ENCODE measurements at regions not wholly inside any gene's neighbourhood (a gene's known extent, or its start where the extent isn't known, plus 50 kb on each side); places are given as distances from the start of the nearest gene placed in this dataset.

GRCh38 chr12:115320451-115320850, 636.5 kb upstream of the TBX3 start:
- Histone ChIP-seq H3K27ac (ENCODE audit: low read depth, low read length) (no peak overlapping the region), H3K27me3 (replicated peaks in 1 of 4; ENCODE audit: control insufficient read depth in 3 of 4, extremely low read depth in 1 of 4, insufficient read depth in 3 of 4, low read length in 3 of 4) (peaks cover 0 to 1% (median 0%) of the 10 kb centered on the region in 4 experiments; a peak in 1 of 7 replicates), H3K18ac (ENCODE audit: extremely low read depth, low read length) (no peak overlapping the region), H3K4me1 (replicated peaks in 1 of 4; ENCODE audit: control insufficient read depth in 3 of 4, insufficient read depth in 4 of 4, low read length in 3 of 4) (no peaks in the 10 kb centered on the region), H4K5ac (ENCODE audit: insufficient read length, low read depth, low read length) (no peak overlapping the region), H3K23ac (ENCODE audit: insufficient read length) (no peak overlapping the region), H2BK20ac (ENCODE audit: low read length) (no peak overlapping the region), H3K9ac (replicated peaks in 1 of 4; ENCODE audit: extremely low read depth in 1 of 4, low read depth in 3 of 4, low read length in 3 of 4) (no peak overlapping the region), H2BK15ac (ENCODE audit: low read length) (no peak overlapping the region), H3K4me3 (ENCODE audit: extremely low read depth in 1 of 4, insufficient read depth in 2 of 4, low read depth in 3 of 4, low read length in 4 of 4) (no peak overlapping the region), H2BK120ac (replicated peaks; ENCODE audit: low read depth, low read length) (no peak overlapping the region), H3K9me3 (ENCODE audit: insufficient read depth in 2 of 2, low read depth in 1 of 2, low read length in 1 of 2) (no peaks in the 10 kb centered on the region), H3K56ac (replicated peaks; ENCODE audit: insufficient read length, low read depth, low read length) (no peak overlapping the region), H4K20me1 (replicated peaks in 1 of 2; ENCODE audit: control insufficient read depth in 1 of 2, insufficient read depth in 2 of 2, low read length in 2 of 2) (no peaks in the 10 kb centered on the region), H3K14ac (ENCODE audit: insufficient read length) (no peak overlapping the region), H3K36me3 (ENCODE audit: control insufficient read depth in 2 of 4, insufficient read depth in 4 of 4, low read length in 3 of 4) (no peaks in the 10 kb centered on the region), H3K23me2 (ENCODE audit: low read depth, low read length) (no peaks in the 10 kb centered on the region; the same call in 1 of the 2 replicates), H2AK5ac (ENCODE audit: low read depth, low read length) (no peak overlapping the region), H3K4me2 (ENCODE audit: insufficient read depth in 1 of 2, low read depth in 2 of 2, low read length in 2 of 2) (no peak overlapping the region), H2BK12ac (ENCODE audit: low read depth, low read length) (no peak overlapping the region), H2BK5ac (ENCODE audit: low read depth, low read length) (no peak overlapping the region), H2AFZ (ENCODE audit: low read length) (peak overlapping the region; percentile 17; the same call in 1 of the 2 replicates), H4K8ac (ENCODE audit: extremely low read depth, insufficient read depth, low read length) (no peak overlapping the region), H3K79me1 (ENCODE audit: low read depth, low read length) (no peaks in the 10 kb centered on the region), H3K4ac (replicated peaks; ENCODE audit: insufficient read length, low read depth, low read length) (no peak overlapping the region), H4K91ac (replicated peaks; ENCODE audit: insufficient read length, low read length) (no peak overlapping the region), H3K79me2 (ENCODE audit: control insufficient read depth in 1 of 2, insufficient read depth in 2 of 2, low read length in 2 of 2) (no peaks in the 10 kb centered on the region)
- CTCF ChIA-PET (ENCODE audit: partially characterized antibody): interaction anchor here (1.0 to 1.3 kb wide), 3 partner anchors 11 to 118 kb away, joined by 3 to 5 read pairs (median 4); no protein-coding TSS in a partner anchor
- FAIRE-seq (no peak), DNase-seq (ENCODE audit: low read depth in 1 of 2, low spot score in 2 of 2) (no peak)
- 92% methylated on average over 5 of the region's 5 CpGs; no CpG with 5 or more reads in 1 of the 2 experiments for WGBS, 2 experiments (ENCODE audit: extremely low coverage in 1 of 2, insufficient coverage in 1 of 2, insufficient read length in 1 of 2, insufficient replicate concordance in 2 of 2, low coverage in 1 of 2, low lambda C conversion rate in 2 of 2, missing lambda C conversion rate in 1 of 2)
- POLR2A ChIA-PET (ENCODE audit: partially characterized antibody): no interaction called here
- TF ChIP-seq CTBP2 (IDR thresholded peaks at IDR 0.05; ENCODE audit: borderline replicate concordance, insufficient read depth, insufficient read length, low read length): no peak
- no peak for TF ChIP-seq POU5F1 (IDR thresholded peaks at IDR 0.05; ENCODE audit: low read depth, low read length)
- TF ChIP-seq POLR2A (IDR thresholded peaks at IDR 0.05; ENCODE audit: control extremely low read depth in 1 of 2, low read depth in 2 of 2, low read length in 2 of 2): no peak
- TF ChIP-seq RAD21 (IDR thresholded peaks at IDR 0.05 in 1 of 2, conservative IDR thresholded peaks at IDR 0.05 in 1 of 2; ENCODE audit: low read depth in 2 of 2, low read length in 2 of 2): no peak
- no peak for TF ChIP-seq NANOG (IDR thresholded peaks at IDR 0.05; ENCODE audit: insufficient read depth, low read depth, low read length, poor library complexity, severe bottlenecking)
- TF ChIP-seq SP4 (IDR thresholded peaks at IDR 0.05; ENCODE audit: low read length): no peak
- TF ChIP-seq ASH2L (IDR thresholded peaks at IDR 0.05; ENCODE audit: low read length): no peak
- no peak for TF ChIP-seq FOSL1 (IDR thresholded peaks at IDR 0.05; ENCODE audit: insufficient read depth, low read depth, low read length)
- TF ChIP-seq CEBPB (IDR thresholded peaks at IDR 0.05; ENCODE audit: low read depth, low read length): no peak
- TF ChIP-seq ATF3 (IDR thresholded peaks at IDR 0.05; ENCODE audit: insufficient read depth, low read depth, low read length): no peak

Measured in H1 (cell line).